ENCODE measurements at regions not wholly inside any gene's neighbourhood (a gene's known extent, or its start where the extent isn't known, plus 50 kb on each side); places are given as distances from the start of the nearest gene placed in this dataset.

DNA sequence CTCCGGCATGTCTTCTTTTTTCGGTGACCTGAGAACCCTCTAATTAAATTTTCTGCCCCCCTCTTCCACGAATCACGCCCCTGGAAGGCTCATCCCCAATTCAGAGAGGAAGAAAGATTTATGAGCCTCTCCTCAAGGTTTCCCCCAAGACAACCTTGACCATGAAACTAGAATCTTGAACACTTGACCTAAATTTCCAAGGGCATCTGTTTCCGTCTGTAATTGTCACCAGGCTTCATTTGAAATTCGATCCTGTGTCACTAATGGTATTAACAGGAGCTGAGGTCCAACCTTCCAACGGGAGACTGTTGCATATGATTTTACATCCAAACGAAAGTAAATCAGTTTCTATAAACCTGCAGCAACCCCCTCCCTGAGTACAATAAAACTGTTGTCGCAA lies 139.9 kb upstream of the ZIC3 start:
- ATAC-seq (ENCODE audit: low read depth) (no peak), DNase-seq (no peak)
- Mint-ChIP-seq H3K4me1 (peaks cover 2% of the 10 kb centered on the region), H3K36me3 (no peaks in the 10 kb centered on the region), H3K4me3 (no peak overlapping the region), H3K27me3 (peaks cover 49% of the 10 kb centered on the region), H3K9me3 (peaks cover 2% of the 10 kb centered on the region), H3K27ac (no peak overlapping the region)
- POLR2A ChIA-PET = no interaction called here

DNA sequence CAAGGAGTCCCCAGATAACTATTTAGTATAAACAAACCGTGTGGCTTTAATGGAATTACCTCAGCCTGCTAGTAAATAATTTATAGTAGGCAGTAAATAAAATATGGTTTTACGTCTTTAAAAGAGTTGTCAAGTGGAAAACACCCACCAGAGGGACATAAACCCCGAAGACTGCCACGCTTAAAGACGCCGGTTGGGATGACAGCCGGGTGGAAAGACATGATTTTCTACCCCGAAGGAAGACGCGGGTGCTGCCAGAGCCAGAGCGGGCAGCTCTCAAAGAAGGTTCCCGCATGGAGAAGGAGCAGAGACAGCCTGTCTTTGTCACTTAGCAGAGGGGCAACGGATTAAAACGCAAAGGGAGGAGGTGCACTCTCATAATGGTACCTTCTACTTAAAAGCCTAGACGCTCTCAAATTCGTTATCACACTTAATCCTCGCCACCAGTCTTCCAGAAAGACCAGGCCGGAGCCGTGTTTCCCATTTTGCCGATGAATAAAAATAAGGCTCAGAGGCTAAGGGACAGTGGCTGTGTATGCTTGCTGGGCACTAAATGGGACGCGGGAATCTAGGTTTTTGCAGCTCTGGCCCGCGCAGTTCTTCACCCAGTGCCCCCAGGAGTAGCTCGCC lies 140.5 kb upstream of the ZIC3 start:
- DNase-seq (no peak), ATAC-seq (ENCODE audit: low read depth) (no peak)
- no peak overlapping the region for H3K4me3 Mint-ChIP-seq
- peaks cover 2% of the 10 kb centered on the region for H3K4me1 Mint-ChIP-seq
- no peak overlapping the region for H3K27ac Mint-ChIP-seq
- H3K27me3 Mint-ChIP-seq = peaks cover 44% of the 10 kb centered on the region
- peaks cover 2% of the 10 kb centered on the region for H3K9me3 Mint-ChIP-seq
- no peaks in the 10 kb centered on the region for H3K36me3 Mint-ChIP-seq
- POLR2A ChIA-PET = no interaction called here

DNA sequence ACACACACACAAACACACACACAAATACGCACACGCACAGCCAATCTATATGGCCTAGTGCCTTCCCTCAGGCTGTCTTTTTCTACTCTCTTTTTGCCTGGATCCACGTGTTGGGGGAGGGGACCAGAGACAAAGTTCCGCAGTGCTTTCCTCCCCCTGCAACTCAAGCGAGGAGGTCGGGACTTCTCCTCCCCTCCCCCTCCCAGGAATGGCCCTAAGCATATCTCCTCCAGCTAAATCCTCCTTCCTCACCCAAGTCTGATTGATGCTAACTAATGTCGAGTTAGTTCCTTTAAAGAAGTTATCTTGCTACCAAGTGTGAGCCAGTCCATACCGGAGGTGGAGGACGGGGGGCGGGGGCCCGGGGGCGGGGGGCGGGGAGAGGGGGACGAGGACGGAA lies 141.2 kb upstream of the ZIC3 start:
- POLR2A ChIA-PET = no interaction called here
- no peaks in the 10 kb centered on the region for H3K36me3 Mint-ChIP-seq
- peaks cover 48% of the 10 kb centered on the region for H3K27me3 Mint-ChIP-seq
- DNase-seq (no peak), ATAC-seq (ENCODE audit: low read depth) (no peak)
- peaks cover 2% of the 10 kb centered on the region for H3K4me1 Mint-ChIP-seq
- no peak overlapping the region for H3K4me3 Mint-ChIP-seq
- H3K27ac Mint-ChIP-seq = no peak overlapping the region
- H3K9me3 Mint-ChIP-seq = peaks cover 2% of the 10 kb centered on the region

DNA sequence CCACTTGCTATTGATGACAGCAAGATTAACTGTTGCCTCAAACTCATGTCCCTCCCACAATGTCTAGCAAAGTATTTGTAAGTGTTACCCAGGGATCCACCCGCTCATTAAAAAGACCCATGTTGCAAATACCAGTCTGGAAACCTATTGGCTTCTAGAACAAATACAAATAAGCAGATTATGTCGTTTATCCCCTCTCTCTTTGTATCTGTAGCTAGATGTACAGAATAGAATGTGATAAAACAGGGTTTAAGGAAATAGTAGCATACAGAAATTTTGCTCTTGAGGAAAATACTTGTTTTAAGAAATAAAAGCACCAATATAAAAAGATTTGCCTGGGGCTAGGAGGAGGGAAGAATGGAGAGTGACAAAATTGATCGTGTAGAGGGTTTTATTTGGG lies 142.7 kb upstream of the ZIC3 start:
- Mint-ChIP-seq H3K27ac (no peak overlapping the region), H3K9me3 (peaks cover 2% of the 10 kb centered on the region), H3K4me1 (peaks cover 2% of the 10 kb centered on the region), H3K27me3 (peaks cover 42% of the 10 kb centered on the region), H3K36me3 (no peaks in the 10 kb centered on the region), H3K4me3 (no peak overlapping the region)
- ATAC-seq (ENCODE audit: low read depth) = no peak
- DNase-seq = no peak
- POLR2A ChIA-PET = no interaction called here

DNA sequence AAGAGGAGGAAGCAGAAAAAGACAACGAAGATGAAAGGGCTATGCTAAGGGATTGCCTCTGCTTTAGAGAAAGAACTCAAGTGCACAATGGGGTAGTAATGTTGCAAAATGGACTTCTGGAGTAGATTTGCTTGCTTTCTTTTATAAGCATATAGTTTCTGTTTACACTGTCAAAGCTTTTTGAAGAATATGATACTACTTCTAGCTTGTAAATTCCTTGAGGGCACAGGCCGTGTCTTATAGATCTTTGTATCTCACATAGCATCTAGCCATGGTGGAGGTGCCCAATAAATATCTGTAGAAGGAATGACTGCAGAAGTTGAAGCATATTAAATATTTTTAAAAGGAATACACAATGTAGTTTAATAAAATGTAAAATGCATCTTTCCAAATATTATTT lies 147.8 kb upstream of the ZIC3 start:
- H3K9me3 Mint-ChIP-seq = no peaks in the 10 kb centered on the region
- H3K27ac Mint-ChIP-seq = no peak overlapping the region
- DNase-seq (no peak), ATAC-seq (ENCODE audit: low read depth) (no peak)
- no peaks in the 10 kb centered on the region for H3K4me1 Mint-ChIP-seq
- H3K36me3 Mint-ChIP-seq = no peaks in the 10 kb centered on the region
- H3K27me3 Mint-ChIP-seq = peaks cover 10% of the 10 kb centered on the region
- H3K4me3 Mint-ChIP-seq = no peak overlapping the region
- POLR2A ChIA-PET = no interaction called here

DNA sequence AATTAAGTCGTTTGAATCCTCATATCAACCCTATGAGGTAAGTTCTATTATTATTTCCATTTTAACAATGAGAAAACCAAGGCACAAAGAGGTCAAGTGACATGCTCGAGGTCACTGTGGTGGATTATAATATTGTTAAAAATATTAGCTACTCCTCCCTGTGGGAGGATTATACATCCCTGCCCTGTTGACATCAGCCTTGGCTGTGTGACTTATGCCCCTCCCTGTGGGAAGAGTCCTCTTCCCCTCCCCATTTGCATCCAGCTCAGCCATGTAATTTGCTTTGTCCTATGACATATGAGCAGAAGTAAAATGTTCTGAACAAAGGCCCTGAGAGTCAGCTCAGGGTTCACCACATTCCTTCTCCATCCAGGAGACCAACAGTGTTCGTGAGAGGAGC lies 152.7 kb upstream of the ZIC3 start:
- Mint-ChIP-seq H3K9me3 (no peaks in the 10 kb centered on the region), H3K4me1 (no peaks in the 10 kb centered on the region), H3K27ac (no peak overlapping the region), H3K36me3 (no peaks in the 10 kb centered on the region), H3K27me3 (peaks cover 4% of the 10 kb centered on the region), H3K4me3 (no peak overlapping the region)
- no peak for ATAC-seq (ENCODE audit: low read depth)
- POLR2A ChIA-PET = no interaction called here
- DNase-seq = no peak

DNA sequence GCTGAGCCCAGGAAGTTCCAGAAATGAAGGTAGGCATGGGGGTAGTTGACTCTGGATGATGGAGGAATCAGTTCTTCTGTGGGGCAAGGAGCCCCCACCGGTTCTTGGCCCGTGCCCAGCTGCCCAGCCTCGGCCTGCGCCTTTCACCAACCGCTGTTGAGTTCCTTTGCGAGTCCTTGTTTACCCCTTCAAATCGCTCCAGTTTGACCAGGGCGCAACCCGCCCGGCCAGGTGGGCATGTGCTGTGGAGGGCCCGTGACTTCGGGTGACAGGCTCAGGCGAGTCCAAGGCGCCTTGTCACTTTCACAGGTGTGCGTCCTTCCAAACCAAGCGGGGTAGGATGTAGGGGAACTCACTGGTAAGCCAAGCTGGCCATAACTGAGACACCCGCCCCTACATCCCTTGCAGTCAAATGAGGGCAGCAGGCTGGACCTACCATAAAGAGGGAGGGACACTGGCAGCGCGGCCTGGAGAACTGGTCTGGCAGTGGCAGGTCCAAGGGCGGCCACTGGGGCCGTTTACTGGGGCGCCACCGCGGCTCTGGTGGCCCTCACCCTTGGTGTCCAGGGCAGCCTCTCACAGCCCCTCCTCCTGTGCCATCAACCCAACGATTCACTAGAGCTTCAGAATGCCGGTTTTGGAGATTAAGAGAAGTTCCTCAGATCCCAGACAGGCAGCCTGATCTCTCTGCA lies 160.3 kb upstream of the ZIC3 start:
- no peak for ATAC-seq (ENCODE audit: low read depth)
- Mint-ChIP-seq H3K9me3 (no peaks in the 10 kb centered on the region), H3K36me3 (no peaks in the 10 kb centered on the region), H3K27ac (no peak overlapping the region), H3K27me3 (no peaks in the 10 kb centered on the region), H3K4me1 (no peaks in the 10 kb centered on the region), H3K4me3 (no peak overlapping the region)
- POLR2A ChIA-PET = no interaction called here
- no peak for DNase-seq

DNA sequence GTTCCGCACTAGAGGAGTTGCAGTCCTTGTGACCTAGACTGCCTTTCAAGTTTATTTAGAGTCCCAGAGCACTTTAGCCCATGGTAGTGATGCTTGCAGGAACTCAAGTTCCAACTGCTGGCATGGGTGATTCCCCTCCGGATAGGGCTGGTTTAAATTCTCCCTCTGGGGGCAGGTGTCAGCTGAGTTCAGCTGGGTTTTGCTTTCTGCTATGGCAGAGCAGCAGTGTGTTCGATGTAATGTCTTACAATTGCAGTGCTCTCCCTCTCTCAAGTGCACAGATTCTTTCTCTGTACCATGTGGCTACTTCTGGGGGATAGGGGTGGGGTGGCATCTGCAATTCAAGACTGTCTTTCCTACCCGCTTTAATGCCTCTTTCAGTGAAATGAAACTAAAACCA lies 164.8 kb upstream of the ZIC3 start:
- H3K27ac Mint-ChIP-seq = no peak overlapping the region

DNA sequence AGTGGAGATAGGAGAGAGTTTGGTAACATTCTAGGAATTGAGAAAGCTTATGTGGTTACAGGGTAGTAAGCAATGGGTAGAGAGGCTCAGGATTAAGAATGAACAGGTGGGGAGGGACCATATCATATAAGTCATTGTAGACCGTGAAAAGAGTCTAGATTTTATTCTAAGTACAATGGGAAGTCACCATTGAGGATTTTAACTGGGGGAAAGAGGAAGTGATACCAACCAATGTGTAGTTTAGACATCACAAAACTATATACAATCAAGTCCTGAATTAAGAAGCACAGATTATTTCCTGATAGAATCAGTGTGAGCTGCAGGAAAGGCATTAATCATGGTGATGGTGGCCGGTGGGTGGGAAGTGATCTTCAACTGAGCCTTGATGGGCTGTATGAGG lies 178.3 kb upstream of the ZIC3 start:
- no peak overlapping the region for H3K27ac Mint-ChIP-seq
- DNase-seq (no peak), ATAC-seq (ENCODE audit: low read depth) (no peak)
- POLR2A ChIA-PET = no interaction called here
- H3K36me3 Mint-ChIP-seq = no peaks in the 10 kb centered on the region
- H3K9me3 Mint-ChIP-seq = no peaks in the 10 kb centered on the region
- H3K4me1 Mint-ChIP-seq = no peaks in the 10 kb centered on the region
- no peaks in the 10 kb centered on the region for H3K27me3 Mint-ChIP-seq
- no peak overlapping the region for H3K4me3 Mint-ChIP-seq

More for the DNA sequence above, 164.8 kb upstream of the ZIC3 start:
- DNase-seq = no peak
- Mint-ChIP-seq H3K4me3 (no peak overlapping the region), H3K4me1 (no peaks in the 10 kb centered on the region), H3K36me3 (no peaks in the 10 kb centered on the region), H3K9me3 (no peaks in the 10 kb centered on the region), H3K27me3 (peaks cover 3% of the 10 kb centered on the region)
- POLR2A ChIA-PET = no interaction called here
- ATAC-seq (ENCODE audit: low read depth) = no peak

DNA sequence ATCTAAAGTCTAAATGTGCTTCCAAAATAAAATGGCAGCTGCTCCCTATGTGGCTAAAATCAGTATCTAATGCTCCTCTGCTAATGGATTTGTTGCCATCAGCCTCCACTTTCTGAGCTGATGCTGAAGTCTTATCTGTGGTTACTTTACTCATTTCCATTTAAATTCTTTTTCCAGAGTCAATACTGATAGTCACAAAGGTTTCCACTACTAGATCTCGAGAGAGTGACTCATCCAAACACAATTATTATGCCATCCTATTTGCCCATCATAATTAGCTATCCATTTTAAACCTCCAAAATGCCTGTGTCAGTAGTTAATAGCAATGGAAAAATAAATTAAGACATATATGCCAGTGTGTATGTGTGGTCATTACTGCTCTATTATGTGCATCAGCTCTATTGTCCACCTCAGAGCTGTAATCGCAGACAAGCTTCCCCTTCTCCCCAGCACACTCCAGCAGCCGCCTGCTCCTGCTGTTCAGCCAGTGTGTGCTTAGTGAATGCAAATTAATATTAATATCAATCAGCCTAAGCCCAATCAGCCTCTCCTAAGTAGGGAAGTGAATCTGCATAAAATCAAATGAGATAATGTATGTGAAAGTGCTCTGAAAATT lies 199.8 kb upstream of the ZIC3 start:
- Mint-ChIP-seq H3K9me3 (no peaks in the 10 kb centered on the region), H3K27me3 (peaks cover 2% of the 10 kb centered on the region), H3K4me1 (no peaks in the 10 kb centered on the region), H3K36me3 (no peaks in the 10 kb centered on the region), H3K4me3 (no peak overlapping the region), H3K27ac (no peak overlapping the region)
- POLR2A ChIA-PET = no interaction called here
- no peak for DNase-seq
- ATAC-seq (ENCODE audit: low read depth) = no peak

DNA sequence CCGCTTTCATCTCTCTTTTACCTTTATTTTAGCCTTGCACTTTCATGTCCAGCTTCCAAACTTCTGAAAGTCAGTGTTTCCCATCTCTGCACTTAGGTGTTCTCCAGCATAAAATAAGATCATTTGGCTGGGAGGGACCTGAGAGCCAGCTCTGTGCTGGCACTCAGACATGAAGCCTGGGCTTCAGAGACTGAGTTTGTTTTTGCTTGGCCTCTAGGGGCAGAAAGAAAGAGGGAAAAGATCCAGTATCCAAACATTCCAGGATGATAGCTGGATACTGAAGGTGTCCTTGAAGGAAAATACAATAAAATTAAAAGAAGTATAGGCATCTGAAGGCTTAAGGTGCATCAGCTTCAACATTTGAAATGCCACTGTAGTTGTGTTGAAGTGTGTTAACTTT lies 202.4 kb upstream of the ZIC3 start:
- no peak for DNase-seq
- H3K9me3 Mint-ChIP-seq = no peaks in the 10 kb centered on the region
- no peaks in the 10 kb centered on the region for H3K4me1 Mint-ChIP-seq
- POLR2A ChIA-PET = no interaction called here
- no peak for ATAC-seq (ENCODE audit: low read depth)
- no peak overlapping the region for H3K27ac Mint-ChIP-seq
- H3K36me3 Mint-ChIP-seq = no peaks in the 10 kb centered on the region
- peaks cover 2% of the 10 kb centered on the region for H3K27me3 Mint-ChIP-seq
- no peak overlapping the region for H3K4me3 Mint-ChIP-seq

DNA sequence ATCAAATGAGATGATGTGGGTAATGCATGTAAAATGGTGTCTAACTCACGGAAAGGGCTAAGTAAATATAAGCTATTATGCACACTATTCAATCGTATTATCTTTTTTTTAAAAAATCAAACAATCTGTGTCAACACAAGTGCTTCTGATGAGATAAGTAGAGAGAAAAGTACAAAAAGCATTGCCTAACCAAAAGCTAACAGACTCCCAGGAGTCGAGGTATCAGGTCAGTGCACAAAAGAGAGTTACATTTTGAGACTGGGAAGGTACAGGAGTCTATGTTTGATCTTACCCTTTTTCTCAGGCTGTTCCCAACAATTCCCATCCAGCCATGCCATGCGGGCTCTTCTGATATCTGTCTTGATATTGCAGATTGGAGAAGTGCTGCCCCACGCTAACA lies 203.3 kb upstream of the ZIC3 start:
- no peaks in the 10 kb centered on the region for H3K36me3 Mint-ChIP-seq
- POLR2A ChIA-PET = no interaction called here
- DNase-seq = no peak
- no peak overlapping the region for H3K27ac Mint-ChIP-seq
- peaks cover 2% of the 10 kb centered on the region for H3K27me3 Mint-ChIP-seq
- no peak overlapping the region for H3K4me3 Mint-ChIP-seq
- H3K4me1 Mint-ChIP-seq = no peaks in the 10 kb centered on the region
- ATAC-seq (ENCODE audit: low read depth) = no peak
- no peaks in the 10 kb centered on the region for H3K9me3 Mint-ChIP-seq

DNA sequence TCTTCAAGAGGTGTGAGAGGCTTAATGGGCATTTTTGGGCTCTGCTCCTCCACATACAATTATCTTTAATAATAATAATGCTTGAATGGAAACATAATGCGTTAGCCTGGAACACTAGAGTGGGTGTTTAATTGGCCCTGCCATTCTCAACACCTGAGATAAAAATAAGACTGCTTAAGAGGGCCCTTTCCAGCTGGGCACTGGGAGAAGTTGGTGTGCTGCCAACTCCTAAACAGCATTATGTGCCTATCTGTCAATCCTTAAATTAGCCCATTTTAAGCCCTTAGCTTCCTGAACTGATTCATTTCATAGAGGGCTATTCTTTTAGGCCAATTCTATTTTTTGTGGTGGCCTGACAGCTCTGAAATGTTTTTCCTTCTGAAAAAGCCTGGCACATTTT lies 211.1 kb upstream of the ZIC3 start:
- H3K36me3 Mint-ChIP-seq = no peaks in the 10 kb centered on the region
- POLR2A ChIA-PET = no interaction called here
- H3K4me3 Mint-ChIP-seq = no peak overlapping the region
- H3K9me3 Mint-ChIP-seq = no peaks in the 10 kb centered on the region
- DNase-seq = no peak
- no peak overlapping the region for H3K27ac Mint-ChIP-seq
- no peaks in the 10 kb centered on the region for H3K4me1 Mint-ChIP-seq
- no peak for ATAC-seq (ENCODE audit: low read depth)
- peaks cover 2% of the 10 kb centered on the region for H3K27me3 Mint-ChIP-seq

DNA sequence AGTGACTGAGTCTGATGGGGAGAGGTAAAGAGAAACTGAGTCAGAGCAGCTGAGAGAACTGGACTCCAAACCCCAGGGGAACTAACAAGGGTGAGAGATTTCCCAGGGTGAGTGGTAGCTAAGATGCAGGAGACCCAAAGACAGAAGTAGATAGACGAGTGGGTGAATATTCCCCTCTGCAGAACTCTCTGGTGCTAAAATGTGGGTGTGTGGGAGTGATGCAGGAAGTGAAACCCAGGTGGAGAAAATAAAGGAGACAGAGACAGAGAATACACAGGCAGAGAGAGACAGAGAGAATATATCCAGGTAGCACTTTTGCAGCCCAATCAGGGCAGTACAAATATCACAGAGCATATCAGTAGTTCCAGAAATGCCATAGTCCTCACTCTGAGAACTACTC lies 212.5 kb upstream of the ZIC3 start:
- H3K27ac Mint-ChIP-seq = no peak overlapping the region
- no peak for ATAC-seq (ENCODE audit: low read depth)
- H3K4me1 Mint-ChIP-seq = no peaks in the 10 kb centered on the region

More for the DNA sequence above, 212.5 kb upstream of the ZIC3 start:
- Mint-ChIP-seq H3K9me3 (no peaks in the 10 kb centered on the region), H3K27me3 (peaks cover 2% of the 10 kb centered on the region), H3K36me3 (no peaks in the 10 kb centered on the region), H3K4me3 (no peak overlapping the region)
- no peak for DNase-seq
- POLR2A ChIA-PET = no interaction called here
